Endothelial cell of umbilical vein (primary cell): ENCODE measurements at regions not wholly inside any gene's neighbourhood (a gene's known extent, or its start where the extent isn't known, plus 50 kb on each side); places are given as distances from the start of the nearest gene placed in this dataset.

Experiments
- CTCF ChIP-seq, 2 donors: IDR thresholded peaks; 1 replicate in 1 of 2; 2 replicates in 1 of 2; pipeline ENCODE4 v1.5.1; 2011; ENCODE audit warnings: low read length in 2 of 2, mild to moderate bottlenecking in 2 of 2, moderate library complexity in 2 of 2, control low read depth in 1 of 2, inconsistent platforms in 1 of 2, low read depth in 1 of 2; ENCODE audit not compliant: insufficient read depth in 1 of 2; ENCODE audit errors: extremely low read depth in 1 of 2
- EZH2 ChIP-seq: IDR thresholded peaks from 2 replicates; pipeline ENCODE4 v1.6.1; 2012; ENCODE audit warnings: borderline replicate concordance, low read depth, mild to moderate bottlenecking, moderate library complexity, low read length, inconsistent platforms; ENCODE audit not compliant: severe bottlenecking
- FOS ChIP-seq: IDR thresholded peaks from 2 replicates; pipeline ENCODE4 v1.6.1; 2011; ENCODE audit warnings: mild to moderate bottlenecking, low read length, moderate library complexity, borderline replicate concordance; ENCODE audit not compliant: insufficient read depth
- MAX ChIP-seq: IDR thresholded peaks from 2 replicates; pipeline ENCODE4 v1.6.1; 2011; ENCODE audit not compliant: insufficient read depth, insufficient read length
- MYC ChIP-seq: IDR thresholded peaks from one replicate; pipeline ENCODE4 v1.6.1; 2011; ENCODE audit warnings: mild to moderate bottlenecking, low read depth, low read length
- POLR2A ChIP-seq: IDR thresholded peaks from 2 replicates; pipeline ENCODE4 v1.6.1; 2012; ENCODE audit warnings: low read depth, mild to moderate bottlenecking, control low read depth, low read length
- POLR2AphosphoS5 ChIP-seq: IDR thresholded peaks from 2 replicates; pipeline ENCODE4 v1.6.1; 2012; ENCODE audit warnings: low read depth, mild to moderate bottlenecking, control low read depth, low read length, moderate library complexity; ENCODE audit not compliant: insufficient read depth

- TF ChIP-seq CTCF (IDR thresholded peaks at IDR 0.05; ENCODE audit: extremely low read depth in 1 of 2, insufficient read depth in 1 of 2, low read depth in 1 of 2, low read length in 2 of 2) (no peak), MYC (no peak), POLR2A (no peak), POLR2AphosphoS5 (no peak), MAX (no peak), EZH2 (no peak), FOS (no peak)
Measured at GRCh38 chr5:130836729-130837649, 328.1 kb downstream of the HINT1 start.
